ENCODE measurements at regions not wholly inside any gene's neighbourhood (a gene's known extent, or its start where the extent isn't known, plus 50 kb on each side); places are given as distances from the start of the nearest gene placed in this dataset.

GRCh38 chr1:90393025-90393424 lies 324.1 kb downstream of the BARHL2 start:
- H3K27ac Mint-ChIP-seq (ENCODE audit: low read depth, unreplicated experiment) = no peak overlapping the region
- no peaks in the 10 kb centered on the region for H3K9me3 Mint-ChIP-seq (ENCODE audit: unreplicated experiment)
- H3K4me1 Mint-ChIP-seq (ENCODE audit: insufficient read depth, unreplicated experiment) = peaks cover 7% of the 10 kb centered on the region
- TF ChIP-seq, protein P1, sequence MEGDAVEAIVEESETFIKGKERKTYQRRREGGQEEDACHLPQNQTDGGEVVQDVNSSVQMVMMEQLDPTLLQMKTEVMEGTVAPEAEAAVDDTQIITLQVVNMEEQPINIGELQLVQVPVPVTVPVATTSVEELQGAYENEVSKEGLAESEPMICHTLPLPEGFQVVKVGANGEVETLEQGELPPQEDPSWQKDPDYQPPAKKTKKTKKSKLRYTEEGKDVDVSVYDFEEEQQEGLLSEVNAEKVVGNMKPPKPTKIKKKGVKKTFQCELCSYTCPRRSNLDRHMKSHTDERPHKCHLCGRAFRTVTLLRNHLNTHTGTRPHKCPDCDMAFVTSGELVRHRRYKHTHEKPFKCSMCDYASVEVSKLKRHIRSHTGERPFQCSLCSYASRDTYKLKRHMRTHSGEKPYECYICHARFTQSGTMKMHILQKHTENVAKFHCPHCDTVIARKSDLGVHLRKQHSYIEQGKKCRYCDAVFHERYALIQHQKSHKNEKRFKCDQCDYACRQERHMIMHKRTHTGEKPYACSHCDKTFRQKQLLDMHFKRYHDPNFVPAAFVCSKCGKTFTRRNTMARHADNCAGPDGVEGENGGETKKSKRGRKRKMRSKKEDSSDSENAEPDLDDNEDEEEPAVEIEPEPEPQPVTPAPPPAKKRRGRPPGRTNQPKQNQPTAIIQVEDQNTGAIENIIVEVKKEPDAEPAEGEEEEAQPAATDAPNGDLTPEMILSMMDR (IDR thresholded peaks at IDR 0.05; ENCODE audit: unreplicated experiment) = no peak
- POLR2A ChIA-PET = interaction anchor here (1.2 kb wide), 1 partner anchor 10 kb away, joined by 6 read pairs; no protein-coding TSS in a partner anchor
- no peak for DNase-seq (ENCODE audit: unreplicated experiment)
- CTCF ChIA-PET = interaction anchor here (0.8 to 1.1 kb wide), 2 partner anchors 10 to 84 kb away, joined by 3 to 5 read pairs; no protein-coding TSS in a partner anchor
- BruUV-seq (replicated peaks) = no TSS peak
- intact Hi-C loops (cut with micrococcal nuclease) = no loop called here
- H3K4me3 Mint-ChIP-seq (ENCODE audit: unreplicated experiment) = no peak overlapping the region
- no peaks in the 10 kb centered on the region for H3K27me3 Mint-ChIP-seq (ENCODE audit: insufficient read depth, unreplicated experiment)
- H3K36me3 Mint-ChIP-seq (ENCODE audit: insufficient read depth, unreplicated experiment) = no peaks in the 10 kb centered on the region

GRCh38 chr1:90391126-90391525 lies 326.0 kb downstream of the BARHL2 start:
- CTCF ChIA-PET = no interaction called here
- DNase-seq (ENCODE audit: unreplicated experiment) = peak; percentile 10

DNA sequence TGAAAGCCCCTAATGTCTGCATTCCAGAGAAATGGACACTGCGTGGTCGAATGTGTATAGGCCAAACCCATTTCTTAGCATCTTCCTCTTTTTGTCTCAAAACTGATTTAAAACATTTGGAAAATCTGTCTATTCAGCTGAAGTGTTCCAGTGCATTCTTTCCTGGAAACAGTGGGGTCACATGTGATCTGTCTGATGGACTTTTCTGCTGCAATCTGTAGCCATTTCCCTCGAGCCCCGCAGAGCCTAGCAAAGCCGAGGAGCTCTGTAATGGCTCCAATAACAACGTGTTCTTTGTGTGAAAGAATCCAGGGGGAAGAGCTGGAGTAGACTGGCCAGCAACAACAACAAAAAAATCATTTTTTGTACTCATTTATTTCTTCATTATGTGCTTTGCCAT lies 329.3 kb downstream of the BARHL2 start:
- ChIA-PET CTCF (interaction anchor here (0.7 to 1.7 kb wide), 2 partner anchors 12 to 106 kb away, joined by 3 to 6 read pairs; no protein-coding TSS in a partner anchor), POLR2A (interaction anchor here (0.7 kb wide), 1 partner anchor 15 kb away, joined by 3 read pairs; no protein-coding TSS in a partner anchor)
- BruUV-seq (replicated peaks) = no TSS peak

More at GRCh38 chr1:90391126-90391525, 326.0 kb downstream of the BARHL2 start:
- no TSS peak for BruUV-seq (replicated peaks)
- Mint-ChIP-seq H3K9me3 (ENCODE audit: unreplicated experiment) (no peaks in the 10 kb centered on the region), H3K4me3 (ENCODE audit: unreplicated experiment) (no peak overlapping the region), H3K4me1 (ENCODE audit: insufficient read depth, unreplicated experiment) (peaks cover 15% of the 10 kb centered on the region), H3K27ac (ENCODE audit: low read depth, unreplicated experiment) (no peak overlapping the region), H3K27me3 (ENCODE audit: insufficient read depth, unreplicated experiment) (no peaks in the 10 kb centered on the region), H3K36me3 (ENCODE audit: insufficient read depth, unreplicated experiment) (no peaks in the 10 kb centered on the region)
- TF ChIP-seq, protein P1 (IDR thresholded peaks at IDR 0.05; ENCODE audit: unreplicated experiment) = no peak
- POLR2A ChIA-PET = interaction anchor here (1.5 kb wide), 1 partner anchor 9 kb away, joined by 4 read pairs; no protein-coding TSS in a partner anchor
- intact Hi-C loops (cut with micrococcal nuclease) = no loop called here

DNA sequence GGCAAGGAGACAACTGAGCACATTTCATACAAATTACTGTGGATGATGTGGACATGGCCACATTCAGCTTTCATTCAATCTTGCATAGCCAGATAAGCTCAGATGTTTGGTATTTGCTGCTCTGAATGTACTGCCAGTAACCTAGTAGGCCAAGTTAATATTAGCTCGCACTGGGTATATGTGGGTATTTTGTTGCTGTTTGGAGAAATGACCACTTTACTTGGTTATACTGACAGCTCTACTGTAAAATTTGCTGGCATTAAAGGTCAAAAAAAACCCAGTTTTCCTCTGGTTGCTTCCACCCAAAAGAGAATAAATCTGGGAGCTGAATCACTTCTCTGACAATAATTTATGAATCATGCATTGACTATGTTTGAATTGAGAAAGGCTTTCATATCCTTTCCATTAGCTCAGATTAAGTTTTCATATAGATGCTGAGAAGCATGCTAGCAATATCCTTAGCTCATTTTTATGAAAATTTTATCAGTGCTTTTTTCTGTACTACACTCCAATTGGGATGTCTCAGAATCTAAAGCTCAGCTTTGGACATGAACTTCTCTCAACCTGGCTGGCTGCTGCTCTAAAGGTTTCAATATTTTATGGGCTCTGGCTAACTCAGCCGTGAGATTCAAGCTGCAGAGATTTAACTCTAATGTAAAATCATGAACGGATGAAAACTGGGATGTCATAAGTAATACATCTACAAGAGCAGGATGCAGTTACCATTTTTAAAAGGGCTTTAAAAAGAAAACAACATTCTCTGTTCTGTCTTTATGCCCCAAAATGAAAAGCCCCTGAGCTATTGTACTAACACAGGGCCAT lies 330.0 kb downstream of the BARHL2 start:
- Mint-ChIP-seq H3K27ac (ENCODE audit: low read depth, unreplicated experiment) (no peak overlapping the region), H3K4me3 (ENCODE audit: unreplicated experiment) (no peak overlapping the region), H3K4me1 (ENCODE audit: insufficient read depth, unreplicated experiment) (peaks cover 15% of the 10 kb centered on the region), H3K9me3 (ENCODE audit: unreplicated experiment) (no peaks in the 10 kb centered on the region), H3K27me3 (ENCODE audit: insufficient read depth, unreplicated experiment) (no peaks in the 10 kb centered on the region), H3K36me3 (ENCODE audit: insufficient read depth, unreplicated experiment) (no peaks in the 10 kb centered on the region)
- ChIA-PET CTCF (interaction anchor here (0.6 to 1.7 kb wide), 7 partner anchors 11 to 274 kb away, joined by 3 to 6 read pairs (median 3); no protein-coding TSS in a partner anchor), POLR2A (interaction anchor here (0.6 to 1.8 kb wide), 4 partner anchors 12 to 397 kb away, joined by 3 to 19 read pairs (median 3); no protein-coding TSS in a partner anchor)
- intact Hi-C loops (cut with micrococcal nuclease) = loop anchor here (1.0 kb wide), 1 partner anchor 16 kb away; no protein-coding TSS in a partner anchor
- TF ChIP-seq, protein P1 (IDR thresholded peaks at IDR 0.05; ENCODE audit: unreplicated experiment) = no peak
- no TSS peak for BruUV-seq (replicated peaks)
- DNase-seq (ENCODE audit: unreplicated experiment) = no peak

More for the DNA sequence above, 329.3 kb downstream of the BARHL2 start:
- Mint-ChIP-seq H3K9me3 (ENCODE audit: unreplicated experiment) (no peaks in the 10 kb centered on the region), H3K4me1 (ENCODE audit: insufficient read depth, unreplicated experiment) (peaks cover 15% of the 10 kb centered on the region), H3K27ac (ENCODE audit: low read depth, unreplicated experiment) (no peak overlapping the region), H3K4me3 (ENCODE audit: unreplicated experiment) (no peak overlapping the region), H3K27me3 (ENCODE audit: insufficient read depth, unreplicated experiment) (no peaks in the 10 kb centered on the region), H3K36me3 (ENCODE audit: insufficient read depth, unreplicated experiment) (no peaks in the 10 kb centered on the region)
- no peak for DNase-seq (ENCODE audit: unreplicated experiment)
- intact Hi-C loops (cut with micrococcal nuclease) = loop anchor here (1.0 kb wide), 1 partner anchor 15 kb away; no protein-coding TSS in a partner anchor
- TF ChIP-seq, protein P1 (IDR thresholded peaks at IDR 0.05; ENCODE audit: unreplicated experiment) = no peak

Measured in MCF 10A (cell line).